H9 (cell line): ENCODE measurements at regions not wholly inside any gene's neighbourhood (a gene's known extent, or its start where the extent isn't known, plus 50 kb on each side); places are given as distances from the start of the nearest gene placed in this dataset.

Experiments
- DNase-seq: peaks from one replicate; pipeline ENCODE4 v3.0.0-alpha.2; 2017
- H2AFZ ChIP-seq: one replicate; pipeline ENCODE4 v1.6.1; 2013; ENCODE audit warnings: mild to moderate bottlenecking, low read length, control low read depth, moderate library complexity
- H2AK5ac ChIP-seq: 2 replicates; pipeline ENCODE4 v1.6.1; 2013; ENCODE audit warnings: low read length, control low read depth, mixed read lengths; ENCODE audit not compliant: insufficient read length
- H2BK120ac ChIP-seq: one replicate; pipeline ENCODE4 v1.6.1; 2013; ENCODE audit warnings: low read depth, mild to moderate bottlenecking, low read length, control low read depth, inconsistent platforms; ENCODE audit not compliant: poor library complexity, severe bottlenecking
- H2BK12ac ChIP-seq: 2 replicates; pipeline ENCODE4 v1.6.1; 2013; ENCODE audit warnings: low read length, control low read depth, mixed read lengths, low read depth; ENCODE audit not compliant: insufficient read length
- H2BK15ac ChIP-seq: 2 replicates; pipeline ENCODE4 v1.6.1; 2013; ENCODE audit warnings: low read depth, low read length, control low read depth
- H2BK20ac ChIP-seq: one replicate; pipeline ENCODE4 v1.6.1; 2013; ENCODE audit warnings: low read depth, mild to moderate bottlenecking, low read length, control low read depth, inconsistent platforms; ENCODE audit not compliant: poor library complexity, severe bottlenecking
- H2BK5ac ChIP-seq: 2 replicates; pipeline ENCODE4 v1.6.1; 2013; ENCODE audit warnings: low read length, control low read depth, mixed read lengths; ENCODE audit not compliant: insufficient read length
- H3K14ac ChIP-seq: 2 replicates; pipeline ENCODE4 v1.6.1; 2013; ENCODE audit warnings: low read length, control low read depth; ENCODE audit not compliant: insufficient read depth
- H3K18ac ChIP-seq: 2 replicates; pipeline ENCODE4 v1.6.1; 2013; ENCODE audit warnings: low read depth, mild to moderate bottlenecking, mixed read lengths, low read length, control low read depth; ENCODE audit not compliant: insufficient read length
- H3K23ac ChIP-seq: 2 replicates; pipeline ENCODE4 v1.6.1; 2013; ENCODE audit warnings: low read length, control low read depth, mixed read lengths, low read depth; ENCODE audit not compliant: insufficient read length
- H3K23me2 ChIP-seq: 2 replicates; pipeline ENCODE4 v1.6.1; 2013; ENCODE audit warnings: low read depth, mild to moderate bottlenecking, mixed read lengths, low read length, control low read depth; ENCODE audit not compliant: insufficient read length, poor library complexity, severe bottlenecking
- H3K27ac ChIP-seq: 2 replicates; pipeline ENCODE4 v1.5.1; 2013; ENCODE audit warnings: low read length, control low read depth, mixed read lengths, low read depth; ENCODE audit not compliant: insufficient read length
- H3K27me3 ChIP-seq: 2 replicates; pipeline ENCODE4 v1.6.1; 2013; ENCODE audit warnings: low read length, control low read depth, inconsistent platforms; ENCODE audit not compliant: insufficient read depth
- H3K4ac ChIP-seq: 2 replicates; pipeline ENCODE4 v1.6.1; 2013; ENCODE audit warnings: low read depth, mild to moderate bottlenecking, control low read depth, inconsistent platforms, low read length, moderate library complexity
- H3K4me1 ChIP-seq: 2 replicates; pipeline ENCODE4 v1.6.1; 2013; ENCODE audit warnings: low read length, control low read depth, inconsistent platforms; ENCODE audit not compliant: insufficient read depth
- H3K4me2 ChIP-seq: 2 replicates; pipeline ENCODE4 v1.6.1; 2013; ENCODE audit warnings: low read length, control low read depth, mixed read lengths; ENCODE audit not compliant: insufficient read length, insufficient read depth
- H3K56ac ChIP-seq: 2 replicates; pipeline ENCODE4 v1.6.1; 2013; ENCODE audit warnings: low read depth, mild to moderate bottlenecking, mixed read lengths, low read length, control low read depth; ENCODE audit not compliant: insufficient read length
- H3K79me1 ChIP-seq: 2 replicates; pipeline ENCODE4 v1.6.1; 2013; ENCODE audit warnings: low read depth, mild to moderate bottlenecking, moderate library complexity, low read length, control low read depth, inconsistent platforms; ENCODE audit not compliant: insufficient read depth, poor library complexity, severe bottlenecking
- H3K79me2 ChIP-seq: 2 replicates; pipeline ENCODE4 v1.6.1; 2013; ENCODE audit warnings: low read length, control low read depth, inconsistent platforms; ENCODE audit not compliant: insufficient read depth
- H3K9ac ChIP-seq: 2 replicates; pipeline ENCODE4 v1.6.1; 2013; ENCODE audit warnings: low read length, control low read depth, mixed read lengths; ENCODE audit not compliant: insufficient read length; ENCODE audit errors: extremely low read depth
- H3K9me3 ChIP-seq: one replicate; pipeline ENCODE4 v1.6.1; 2013; ENCODE audit warnings: low read depth, low read length, inconsistent platforms; ENCODE audit not compliant: control insufficient read depth
- H3T11ph ChIP-seq: one replicate; pipeline ENCODE4 v1.6.1; 2013; ENCODE audit warnings: mild to moderate bottlenecking, low read length, control low read depth, inconsistent platforms
- H4K20me1 ChIP-seq: one replicate; pipeline ENCODE4 v1.6.1; 2013; ENCODE audit not compliant: control insufficient read depth, insufficient read length, insufficient read depth
- H4K5ac ChIP-seq: 2 replicates; pipeline ENCODE4 v1.6.1; 2013; ENCODE audit warnings: low read depth, mild to moderate bottlenecking, mixed read lengths, low read length, control low read depth; ENCODE audit not compliant: insufficient read length
- H4K8ac ChIP-seq: replicated peaks from 2 replicates; pipeline ENCODE4 v1.6.1; 2013; ENCODE audit warnings: low read length, control low read depth, mixed read lengths, low read depth; ENCODE audit not compliant: insufficient read length
- H4K91ac ChIP-seq: 2 replicates; pipeline ENCODE4 v1.6.1; 2013; ENCODE audit warnings: low read depth, mild to moderate bottlenecking, moderate library complexity, mixed read lengths, low read length, control low read depth; ENCODE audit not compliant: insufficient read length
- H3K27ac Mint-ChIP-seq, 3 experiments: 2 replicates in 2 of 3; 3 replicates in 1 of 3; pipeline ENCODE4 v1.8.0; 2020 to 2021; ENCODE audit warnings: mixed read lengths in 3 of 3, mild to moderate bottlenecking in 1 of 3, moderate library complexity in 1 of 3
- H3K27me3 Mint-ChIP-seq: 2 replicates; pipeline ENCODE4 v1.8.0; 2021; ENCODE audit warnings: low read depth, mild to moderate bottlenecking, moderate library complexity, mixed read lengths
- H3K36me3 Mint-ChIP-seq, 3 experiments: 2 replicates in 2 of 3; 3 replicates in 1 of 3; pipeline ENCODE4 v1.8.0; 2020 to 2021; ENCODE audit warnings: low read depth in 3 of 3, mixed read lengths in 3 of 3; ENCODE audit not compliant: insufficient read depth in 1 of 3
- H3K4me1 Mint-ChIP-seq, 2 experiments: 2 replicates each; pipeline ENCODE4 v1.8.0; 2020; ENCODE audit warnings: mixed read lengths in 2 of 2
- H3K4me3 Mint-ChIP-seq, 2 experiments: 2 replicates in 1 of 2; 3 replicates in 1 of 2; pipeline ENCODE4 v1.8.0; 2020 to 2021; ENCODE audit warnings: mild to moderate bottlenecking in 2 of 2, mixed read lengths in 2 of 2, moderate library complexity in 1 of 2
- H3K9me3 Mint-ChIP-seq, 2 experiments: 2 replicates in 1 of 2; 3 replicates in 1 of 2; pipeline ENCODE4 v1.8.0; 2020; ENCODE audit warnings: mild to moderate bottlenecking in 2 of 2, mixed read lengths in 2 of 2, moderate library complexity in 1 of 2
- WGBS: extraction: QIAGEN DNeasy Blood & Tissue Kit; methylation state at CpG from one replicate; pipeline ENCODE4 v1.1.7; 2013; ENCODE audit warnings: missing lambda C conversion rate, low lambda C conversion rate, mixed read lengths; ENCODE audit not compliant: insufficient read length; ENCODE audit errors: extremely low coverage; 5-methylcytosine and 5-hydroxymethylcytosine counted together
- TF ChIP-seq, protein P1 (sequence below): fragments of 200-600 bp; sonication (generic); conservative IDR thresholded peaks from 3 replicates; pipeline ENCODE4 v1.8.0; 2021; ENCODE audit warnings: antibody characterized with exemption, mild to moderate bottlenecking

DNA sequence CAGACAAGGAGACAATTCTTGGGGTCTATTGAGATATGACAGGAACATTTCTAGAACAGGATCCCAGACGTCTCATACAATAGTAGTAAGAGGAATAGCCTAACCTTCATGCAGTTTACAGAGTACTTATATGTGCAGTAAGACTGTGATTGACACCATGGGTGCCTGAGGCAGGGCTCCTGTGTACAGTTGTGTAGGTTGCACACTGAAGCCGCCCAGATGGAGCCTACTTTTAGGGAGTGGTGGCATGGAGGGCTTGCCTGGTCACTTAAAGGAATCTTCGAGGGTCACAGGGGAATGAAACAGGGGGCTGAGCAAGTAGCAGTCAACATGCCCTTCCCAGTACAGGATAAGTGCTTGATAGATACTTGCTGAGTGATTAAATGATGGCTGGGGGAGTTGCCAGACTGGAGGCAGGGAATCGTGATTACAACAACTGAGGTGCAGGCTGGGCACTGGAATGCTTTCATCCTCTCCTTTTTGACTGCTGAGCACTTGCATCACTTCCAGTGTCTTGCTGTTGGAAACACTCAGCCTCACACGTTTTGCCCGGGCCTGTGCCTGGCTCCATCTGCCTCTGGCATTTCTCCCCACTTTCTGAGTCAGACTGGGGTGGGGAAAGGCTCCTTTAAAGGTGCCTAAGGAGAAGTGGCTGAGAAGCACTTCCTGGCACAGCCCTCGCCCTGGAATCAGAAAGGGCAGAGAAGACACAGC, 71.0 kb downstream of the COPRS start:
- no peak overlapping the region for H2AFZ ChIP-seq
- H3K4me3 Mint-ChIP-seq = no peak overlapping the region

More for the DNA sequence above, 71.0 kb downstream of the COPRS start:
- Histone ChIP-seq H2AK5ac (no peak overlapping the region), H3K56ac (no peak overlapping the region), H3K27me3 (no peaks in the 10 kb centered on the region), H3K4me1 (no peaks in the 10 kb centered on the region), H2BK15ac (no peak overlapping the region), H3K23me2 (no peaks in the 10 kb centered on the region), H3K27ac (no peak overlapping the region), H4K5ac (no peak overlapping the region), H2BK120ac (no peak overlapping the region), H3K23ac (no peak overlapping the region), H2BK12ac (no peak overlapping the region), H3K14ac (no peak overlapping the region), H3K4me2 (no peak overlapping the region), H3K79me2 (no peaks in the 10 kb centered on the region), H3K9ac (no peak overlapping the region), H3K18ac (no peak overlapping the region), H3K79me1 (no peaks in the 10 kb centered on the region), H4K91ac (no peak overlapping the region), H2BK5ac (no peak overlapping the region), H2BK20ac (no peak overlapping the region), H3K9me3 (no peaks in the 10 kb centered on the region), H4K20me1 (no peaks in the 10 kb centered on the region), H3T11ph (no peak overlapping the region), H4K8ac (no peak overlapping the region), H3K4ac (no peak overlapping the region)
- Mint-ChIP-seq H3K27me3 (peaks cover 15% of the 10 kb centered on the region), H3K27ac (no peak overlapping the region; a peak in 1 of 7 replicates), H3K36me3 (no peaks in the 10 kb centered on the region), H3K4me1 (no peaks in the 10 kb centered on the region), H3K9me3 (no peaks in the 10 kb centered on the region; a peak in 1 of 5 replicates)
- no peak for DNase-seq
- WGBS = no CpG with 5 or more reads among the region's 7 CpGs
- TF ChIP-seq, protein P1, sequence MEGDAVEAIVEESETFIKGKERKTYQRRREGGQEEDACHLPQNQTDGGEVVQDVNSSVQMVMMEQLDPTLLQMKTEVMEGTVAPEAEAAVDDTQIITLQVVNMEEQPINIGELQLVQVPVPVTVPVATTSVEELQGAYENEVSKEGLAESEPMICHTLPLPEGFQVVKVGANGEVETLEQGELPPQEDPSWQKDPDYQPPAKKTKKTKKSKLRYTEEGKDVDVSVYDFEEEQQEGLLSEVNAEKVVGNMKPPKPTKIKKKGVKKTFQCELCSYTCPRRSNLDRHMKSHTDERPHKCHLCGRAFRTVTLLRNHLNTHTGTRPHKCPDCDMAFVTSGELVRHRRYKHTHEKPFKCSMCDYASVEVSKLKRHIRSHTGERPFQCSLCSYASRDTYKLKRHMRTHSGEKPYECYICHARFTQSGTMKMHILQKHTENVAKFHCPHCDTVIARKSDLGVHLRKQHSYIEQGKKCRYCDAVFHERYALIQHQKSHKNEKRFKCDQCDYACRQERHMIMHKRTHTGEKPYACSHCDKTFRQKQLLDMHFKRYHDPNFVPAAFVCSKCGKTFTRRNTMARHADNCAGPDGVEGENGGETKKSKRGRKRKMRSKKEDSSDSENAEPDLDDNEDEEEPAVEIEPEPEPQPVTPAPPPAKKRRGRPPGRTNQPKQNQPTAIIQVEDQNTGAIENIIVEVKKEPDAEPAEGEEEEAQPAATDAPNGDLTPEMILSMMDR = no peak
